Endothelial cell (in vitro differentiated cells): ENCODE measurements at regions not wholly inside any gene's neighbourhood (a gene's known extent, or its start where the extent isn't known, plus 50 kb on each side); places are given as distances from the start of the nearest gene placed in this dataset.

ENCODE experiments used
- DNase-seq: peaks from one replicate; pipeline ENCODE4 v3.0.0; 2021; ENCODE audit warnings: low spot score
- H3K27ac Mint-ChIP-seq: one replicate; pipeline ENCODE4 v1.8.0; 2021; ENCODE audit warnings: mixed read lengths, inconsistent platforms; ENCODE audit not compliant: unreplicated experiment
- H3K27me3 Mint-ChIP-seq: one replicate; pipeline ENCODE4 v1.8.0; 2021; ENCODE audit warnings: mild to moderate bottlenecking, moderate library complexity, mixed read lengths, inconsistent platforms; ENCODE audit not compliant: unreplicated experiment
- H3K36me3 Mint-ChIP-seq: one replicate; pipeline ENCODE4 v1.8.0; 2021; ENCODE audit warnings: mild to moderate bottlenecking, low read depth, mixed read lengths, inconsistent platforms; ENCODE audit not compliant: unreplicated experiment
- H3K4me1 Mint-ChIP-seq: one replicate; pipeline ENCODE4 v1.8.0; 2021; ENCODE audit warnings: mild to moderate bottlenecking, mixed read lengths, inconsistent platforms; ENCODE audit not compliant: unreplicated experiment
- H3K4me3 Mint-ChIP-seq: one replicate; pipeline ENCODE4 v1.8.0; 2021; ENCODE audit warnings: mild to moderate bottlenecking, mixed read lengths, inconsistent platforms; ENCODE audit not compliant: unreplicated experiment
- H3K9me3 Mint-ChIP-seq: one replicate; pipeline ENCODE4 v1.8.0; 2021; ENCODE audit warnings: mixed read lengths, inconsistent platforms; ENCODE audit not compliant: unreplicated experiment
- CTCF ChIP-seq: fragments of 200-600 bp; sonication (generic); IDR thresholded peaks from one replicate; pipeline ENCODE4 v1.5.0; 2021; ENCODE audit warnings: antibody characterized with exemption; ENCODE audit not compliant: unreplicated experiment

GRCh38 chr4:141335166-141335565, 114.5 kb downstream of the ZNF330 start:
- no peaks in the 10 kb centered on the region for H3K36me3 Mint-ChIP-seq
- H3K4me3 Mint-ChIP-seq: no peak overlapping the region
- no peak for TF ChIP-seq CTCF
- H3K27me3 Mint-ChIP-seq: no peaks in the 10 kb centered on the region
- no peaks in the 10 kb centered on the region for H3K9me3 Mint-ChIP-seq
- no peaks in the 10 kb centered on the region for H3K4me1 Mint-ChIP-seq
- H3K27ac Mint-ChIP-seq: no peak overlapping the region
- DNase-seq: no peak

GRCh38 chr4:141338238-141338637, 117.5 kb downstream of the ZNF330 start:
- Mint-ChIP-seq H3K9me3 (no peaks in the 10 kb centered on the region), H3K27ac (no peak overlapping the region), H3K36me3 (no peaks in the 10 kb centered on the region), H3K27me3 (no peaks in the 10 kb centered on the region), H3K4me3 (no peak overlapping the region), H3K4me1 (peaks cover 11% of the 10 kb centered on the region)
- no peak for DNase-seq
- TF ChIP-seq CTCF: no peak

GRCh38 chr4:141339391-141339790, 118.7 kb downstream of the ZNF330 start:
- H3K9me3 Mint-ChIP-seq: no peaks in the 10 kb centered on the region
- peaks cover 11% of the 10 kb centered on the region for H3K4me1 Mint-ChIP-seq
- H3K27ac Mint-ChIP-seq: no peak overlapping the region
- no peak for DNase-seq
- no peak overlapping the region for H3K4me3 Mint-ChIP-seq
- no peak for TF ChIP-seq CTCF
- H3K36me3 Mint-ChIP-seq: no peaks in the 10 kb centered on the region
- no peaks in the 10 kb centered on the region for H3K27me3 Mint-ChIP-seq

GRCh38 chr4:141339966-141340365, 119.3 kb downstream of the ZNF330 start:
- Mint-ChIP-seq H3K4me3 (no peak overlapping the region), H3K27ac (no peak overlapping the region), H3K36me3 (no peaks in the 10 kb centered on the region), H3K4me1 (peaks cover 11% of the 10 kb centered on the region), H3K27me3 (no peaks in the 10 kb centered on the region), H3K9me3 (no peaks in the 10 kb centered on the region)
- TF ChIP-seq CTCF: no peak
- no peak for DNase-seq

GRCh38 chr4:141340458-141340857, 119.8 kb downstream of the ZNF330 start:
- Mint-ChIP-seq H3K27ac (no peak overlapping the region), H3K9me3 (no peaks in the 10 kb centered on the region), H3K4me3 (no peak overlapping the region), H3K4me1 (peaks cover 11% of the 10 kb centered on the region), H3K27me3 (no peaks in the 10 kb centered on the region), H3K36me3 (no peaks in the 10 kb centered on the region)
- TF ChIP-seq CTCF: no peak
- DNase-seq: no peak
